ENCODE measurements at regions not wholly inside any gene's neighbourhood (a gene's known extent, or its start where the extent isn't known, plus 50 kb on each side); places are given as distances from the start of the nearest gene placed in this dataset.
A peak's percentile ranks its signal among the peaks of the same experiment; 100 is the strongest.

- no peak for TF ChIP-seq CTCF (IDR thresholded peaks at IDR 0.05; ENCODE audit: low read depth, low read length)
- DNase-seq (ENCODE audit: low read depth in 2 of 2): peak; percentile 30 to 59
- no peak overlapping the region for H3K4me3 ChIP-seq (replicated peaks in 1 of 2; ENCODE audit: low read depth in 2 of 2, low read length in 2 of 2)
These were observed 54.3 kb upstream of the RMDN2 start for GRCh38 chr2:37870829-37871228.

- no peak overlapping the region for H3K4me3 ChIP-seq (replicated peaks in 1 of 2; ENCODE audit: low read depth in 2 of 2, low read length in 2 of 2)
- DNase-seq (ENCODE audit: low read depth in 2 of 2): peak; percentile 56 to 87
- TF ChIP-seq CTCF (IDR thresholded peaks at IDR 0.05; ENCODE audit: low read depth, low read length): no peak
These were observed 53.5 kb upstream of the RMDN2 start for GRCh38 chr2:37871456-37872191.

GRCh38 chr2:37872192-37872750 is 52.8 kb upstream of the RMDN2 start:
- DNase-seq (ENCODE audit: low read depth in 2 of 2): no peak
- H3K4me3 ChIP-seq (replicated peaks in 1 of 2; ENCODE audit: low read depth in 2 of 2, low read length in 2 of 2): no peak overlapping the region
- TF ChIP-seq CTCF (IDR thresholded peaks at IDR 0.05; ENCODE audit: low read depth, low read length): no peak

- TF ChIP-seq CTCF (IDR thresholded peaks at IDR 0.05; ENCODE audit: low read depth, low read length): no peak
- H3K4me3 ChIP-seq (replicated peaks in 1 of 2; ENCODE audit: low read depth in 2 of 2, low read length in 2 of 2): no peak overlapping the region
- no peak for DNase-seq (ENCODE audit: low read depth in 2 of 2)
These were observed 51.9 kb upstream of the RMDN2 start for GRCh38 chr2:37873229-37873628.

- no peak for TF ChIP-seq CTCF (IDR thresholded peaks at IDR 0.05; ENCODE audit: low read depth, low read length)
These were observed 51.2 kb upstream of the RMDN2 start for GRCh38 chr2:37873749-37874330.

GRCh38 chr2:37874470-37874869 is 50.6 kb upstream of the RMDN2 start:
- no peak for DNase-seq (ENCODE audit: low read depth in 2 of 2)
- TF ChIP-seq CTCF (IDR thresholded peaks at IDR 0.05; ENCODE audit: low read depth, low read length): no peak
- no peak overlapping the region for H3K4me3 ChIP-seq (replicated peaks in 1 of 2; ENCODE audit: low read depth in 2 of 2, low read length in 2 of 2)

More at GRCh38 chr2:37873749-37874330, 51.2 kb upstream of the RMDN2 start:
- H3K4me3 ChIP-seq (replicated peaks in 1 of 2; ENCODE audit: low read depth in 2 of 2, low read length in 2 of 2): no peak overlapping the region
- no peak for DNase-seq (ENCODE audit: low read depth in 2 of 2)

Measured in cardiac fibroblast (primary cell).